Right lobe of liver (tissue), 6 donors: ENCODE measurements at regions not wholly inside any gene's neighbourhood (a gene's known extent, or its start where the extent isn't known, plus 50 kb on each side); places are given as distances from the start of the nearest gene placed in this dataset.
"Not testable (repeated sequence)": the region's sequence is repeated elsewhere in the genome, so short reads cannot be mapped to it uniquely, and the experiment has no call there.

ENCODE experiments used
- ATAC-seq, 4 donors: fragments of 200-7000 bp; cut with Tn5 transposase; one replicate each; pipeline ENCODE4 v1.9.1; 2020; ENCODE audit warnings: mild to moderate bottlenecking in 4 of 4, moderate library complexity in 4 of 4
- DNase-seq, 3 donors: peaks; one replicate each; pipeline ENCODE4 v3.0.0-alpha.2; 2020
- H3K27ac ChIP-seq, 3 donors: fragments of 200-600 bp; one replicate each; pipeline ENCODE4 v1.8.0; 2022
- H3K27me3 ChIP-seq, 2 donors: fragments of 200-600 bp; one replicate each; pipeline ENCODE4 v1.8.0; 2022
- H3K36me3 ChIP-seq, 4 donors: fragments of 200-600 bp; sonication (generic) in 1 of 4; one replicate each; pipeline versions ENCODE4 v1.5.1 to v1.8.0; 2017 to 2022; ENCODE audit warnings: control low read depth in 1 of 4
- H3K4me1 ChIP-seq, 4 donors: fragments of 200-600 bp; sonication (generic) in 1 of 4; one replicate each; pipeline versions ENCODE4 v1.5.1 to v1.8.0; 2017 to 2022; ENCODE audit warnings: control low read depth in 1 of 4
- H3K4me3 ChIP-seq, 3 donors: fragments of 200-600 bp; one replicate each; pipeline ENCODE4 v1.8.0; 2022
- H3K9me3 ChIP-seq, 4 donors: fragments of 200-600 bp; sonication (generic) in 1 of 4; one replicate each; pipeline versions ENCODE4 v1.5.1 to v1.8.0; 2017 to 2022; ENCODE audit warnings: control low read depth in 1 of 4
- POLR2A ChIP-seq: fragments of 450-650 bp; IDR thresholded peaks from one replicate; pipeline ENCODE4 v1.6.1; 2017; ENCODE audit warnings: antibody characterized with exemption, mild to moderate bottlenecking
- WGBS: methylation state at CpG from one replicate; pipeline ENCODE4 v1.1.6; 2018; ENCODE audit warnings: low coverage, low lambda C conversion rate; ENCODE audit not compliant: insufficient coverage; ENCODE audit errors: missing lambda C conversion rate; 5-methylcytosine and 5-hydroxymethylcytosine counted together
- intact Hi-C, 2 donors: fragments of 100-400 bp; cut with DNase I; formaldehyde crosslinking; loops; one replicate each; pipeline versions ENCODE4 v1.11.2 to v1.14.1; 2022
- TF ChIP-seq, protein P1 (sequence below), 4 donors: fragments of 200-600 bp in 3 of 4; fragments of 450-650 bp in 1 of 4; IDR thresholded peaks; one replicate each; pipeline versions ENCODE4 v1.5.1 to v1.8.0; 2016 to 2022; ENCODE audit warnings: antibody characterized with exemption in 4 of 4, mild to moderate bottlenecking in 2 of 4
- donor health status: DM: no; HTN: yes; CAD: no.
- donor health status: DM: no; HTN: no; CAD: no.
- donor health status: DM: no; HTN: no; CAD: no.
- donor health status: DM: no; HTN: yes; CAD: no.
- donor health status: DM: no; HTN: yes; CAD: no.

DNA sequence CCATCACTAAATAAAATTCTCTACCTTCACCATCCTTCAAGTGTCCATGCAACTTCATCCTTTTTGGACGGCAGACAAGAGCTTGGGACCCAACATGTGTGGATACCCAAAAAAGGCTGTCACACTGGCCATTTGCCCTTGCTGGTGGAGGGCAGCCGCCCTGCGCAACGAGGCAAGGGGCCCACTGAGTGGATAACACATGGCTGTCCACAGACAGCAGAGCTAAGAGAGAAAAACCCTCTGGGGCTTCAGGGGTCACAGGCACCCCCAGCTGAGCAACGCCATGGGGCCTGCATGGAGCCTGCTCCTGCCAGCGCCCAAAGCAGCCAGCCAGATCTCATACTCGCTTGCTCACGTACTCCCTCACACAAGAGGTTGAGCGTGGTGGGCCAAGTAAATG lies 205.9 kb upstream of the NREP start:
- Histone ChIP-seq H3K9me3 (no peaks in the 10 kb centered on the region), H3K27ac (no peak overlapping the region), H3K4me3 (no peak overlapping the region), H3K36me3 (no peaks in the 10 kb centered on the region), H3K4me1 (no peaks in the 10 kb centered on the region), H3K27me3 (no peaks in the 10 kb centered on the region)
- 85% methylated on average over 5 of the region's 9 CpGs for WGBS
- TF ChIP-seq POLR2A: no peak
- TF ChIP-seq, protein P1, sequence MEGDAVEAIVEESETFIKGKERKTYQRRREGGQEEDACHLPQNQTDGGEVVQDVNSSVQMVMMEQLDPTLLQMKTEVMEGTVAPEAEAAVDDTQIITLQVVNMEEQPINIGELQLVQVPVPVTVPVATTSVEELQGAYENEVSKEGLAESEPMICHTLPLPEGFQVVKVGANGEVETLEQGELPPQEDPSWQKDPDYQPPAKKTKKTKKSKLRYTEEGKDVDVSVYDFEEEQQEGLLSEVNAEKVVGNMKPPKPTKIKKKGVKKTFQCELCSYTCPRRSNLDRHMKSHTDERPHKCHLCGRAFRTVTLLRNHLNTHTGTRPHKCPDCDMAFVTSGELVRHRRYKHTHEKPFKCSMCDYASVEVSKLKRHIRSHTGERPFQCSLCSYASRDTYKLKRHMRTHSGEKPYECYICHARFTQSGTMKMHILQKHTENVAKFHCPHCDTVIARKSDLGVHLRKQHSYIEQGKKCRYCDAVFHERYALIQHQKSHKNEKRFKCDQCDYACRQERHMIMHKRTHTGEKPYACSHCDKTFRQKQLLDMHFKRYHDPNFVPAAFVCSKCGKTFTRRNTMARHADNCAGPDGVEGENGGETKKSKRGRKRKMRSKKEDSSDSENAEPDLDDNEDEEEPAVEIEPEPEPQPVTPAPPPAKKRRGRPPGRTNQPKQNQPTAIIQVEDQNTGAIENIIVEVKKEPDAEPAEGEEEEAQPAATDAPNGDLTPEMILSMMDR (IDR thresholded peaks at IDR 0.05): no peak
- DNase-seq: no peak
- no peak for ATAC-seq
- intact Hi-C loops: no loop called here

DNA sequence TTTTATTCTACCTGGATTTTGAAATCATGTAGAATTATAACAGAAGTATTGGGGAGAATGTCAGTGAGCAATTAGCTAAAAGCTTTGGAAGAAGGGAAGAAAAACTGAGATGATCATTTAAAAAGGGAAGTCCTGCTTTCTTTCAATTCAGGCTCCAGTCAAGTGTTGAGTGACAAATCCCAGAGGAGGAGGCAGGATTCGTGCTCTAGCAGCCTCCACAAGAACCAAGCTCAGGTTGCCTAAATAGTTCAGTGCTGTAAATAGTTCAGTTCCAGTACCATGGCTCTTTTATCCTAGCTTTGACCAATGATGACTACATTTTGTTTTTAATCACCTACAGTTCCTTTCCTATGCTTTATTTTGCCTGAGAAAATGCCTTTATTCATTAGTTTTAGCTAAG lies 204.9 kb upstream of the NREP start:
- Histone ChIP-seq H3K27ac (no peak overlapping the region), H3K27me3 (no peaks in the 10 kb centered on the region), H3K4me1 (no peaks in the 10 kb centered on the region), H3K9me3 (no peaks in the 10 kb centered on the region), H3K36me3 (no peaks in the 10 kb centered on the region), H3K4me3 (no peak overlapping the region)
- 27% methylated on average over 1 of the region's 1 CpG for WGBS
- intact Hi-C loops: no loop called here
- no peak for ATAC-seq
- TF ChIP-seq POLR2A: no peak
- TF ChIP-seq, protein P1 (IDR thresholded peaks at IDR 0.05): no peak
- DNase-seq: no peak

DNA sequence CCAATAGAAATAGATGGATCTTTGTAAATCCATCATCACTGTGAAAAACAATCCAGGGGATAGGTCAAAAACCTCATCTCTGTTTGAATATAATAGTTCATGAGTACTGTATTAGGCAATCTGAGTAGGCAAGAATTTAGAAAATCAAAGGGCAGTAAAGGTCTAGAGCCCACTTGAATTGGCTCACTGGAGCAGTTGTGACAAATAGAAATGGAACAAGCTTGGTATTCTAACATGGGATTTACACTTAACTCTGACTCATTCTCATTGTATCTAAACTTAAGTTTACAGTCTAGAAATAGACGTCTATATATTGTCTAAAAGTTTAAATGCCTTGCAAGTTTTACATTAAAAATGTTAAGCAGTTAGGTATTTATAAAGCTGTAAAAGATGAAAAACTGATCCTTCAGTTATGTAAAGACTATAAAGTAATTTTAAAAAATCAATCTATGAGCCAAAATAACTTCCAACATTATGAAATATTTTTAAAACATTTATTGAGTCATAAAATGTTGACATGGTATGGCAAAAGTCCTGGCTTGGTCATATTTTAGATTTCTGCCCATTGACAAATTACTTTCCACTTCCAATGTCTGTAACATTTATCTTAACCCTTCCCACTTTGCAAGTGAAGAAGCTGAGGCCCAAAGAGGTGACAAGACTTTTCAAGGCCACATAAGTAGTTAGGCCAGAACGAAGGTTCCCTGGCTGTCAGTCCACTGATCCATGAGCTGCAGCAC lies 203.7 kb upstream of the NREP start:
- H3K36me3 ChIP-seq: no peaks in the 10 kb centered on the region
- intact Hi-C loops: no loop called here
- H3K27me3 ChIP-seq: no peaks in the 10 kb centered on the region
- DNase-seq (no peak), ATAC-seq (no peak)
- H3K4me1 ChIP-seq: no peaks in the 10 kb centered on the region
- WGBS: 64% methylated on average over 2 of the region's 2 CpGs
- no peak for TF ChIP-seq POLR2A
- TF ChIP-seq, protein P1 (IDR thresholded peaks at IDR 0.05): no peak
- no peak overlapping the region for H3K4me3 ChIP-seq
- H3K9me3 ChIP-seq: no peaks in the 10 kb centered on the region
- H3K27ac ChIP-seq: no peak overlapping the region

DNA sequence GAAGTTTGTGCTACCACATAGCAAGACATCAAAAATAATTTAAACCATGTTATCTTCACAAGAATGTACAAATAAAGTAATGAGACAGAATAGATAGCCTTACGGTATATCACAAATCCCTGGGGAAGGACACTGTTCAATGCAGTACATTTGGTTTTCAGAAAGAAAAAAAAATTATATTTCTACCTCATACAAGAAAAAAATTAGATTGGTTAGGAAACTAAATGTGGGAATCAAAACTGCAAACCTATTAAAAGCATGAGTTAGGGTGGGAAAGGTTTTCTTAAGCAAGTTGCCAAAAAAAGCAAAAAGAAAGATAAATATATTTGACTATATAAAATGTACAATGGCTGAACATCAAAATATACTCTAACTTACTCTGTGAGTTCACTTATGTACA lies 201.9 kb upstream of the NREP start:
- Histone ChIP-seq H3K4me3 (no peak overlapping the region), H3K4me1 (no peaks in the 10 kb centered on the region), H3K36me3 (no peaks in the 10 kb centered on the region), H3K27me3 (no peaks in the 10 kb centered on the region), H3K27ac (no peak overlapping the region), H3K9me3 (no peaks in the 10 kb centered on the region)
- no peak for TF ChIP-seq POLR2A
- TF ChIP-seq, protein P1 (IDR thresholded peaks at IDR 0.05): no peak
- intact Hi-C loops: no loop called here
- ATAC-seq (no peak), DNase-seq (no peak)
- WGBS: 86% methylated on average over 1 of the region's 1 CpG

DNA sequence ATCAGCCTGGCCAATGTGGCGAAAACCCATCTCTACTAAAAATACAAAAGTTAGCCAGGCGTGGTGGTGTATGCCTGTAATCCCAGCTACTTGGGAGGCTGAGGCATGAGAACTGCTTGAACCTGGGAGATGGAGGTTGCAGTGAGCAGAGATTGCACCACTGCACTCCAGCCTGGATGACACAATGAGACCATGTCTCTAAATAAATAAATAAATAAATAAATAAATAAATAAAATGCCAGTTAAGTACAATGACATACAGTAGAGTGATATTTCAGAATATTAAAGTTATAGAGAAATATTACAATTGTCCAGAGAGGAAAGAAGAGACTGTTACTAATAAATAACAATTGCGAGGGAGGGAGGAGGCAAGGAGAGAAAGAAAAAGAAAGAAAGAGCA lies 199.8 kb upstream of the NREP start:
- H3K4me3 ChIP-seq, H3K36me3 ChIP-seq, H3K9me3 ChIP-seq, H3K27ac ChIP-seq, DNase-seq, H3K4me1 ChIP-seq, ATAC-seq, H3K27me3 ChIP-seq, intact Hi-C loops: not testable (repeated sequence)
- WGBS: 90% methylated on average over 3 of the region's 3 CpGs
